GM18502 (cell line): ENCODE measurements at regions not wholly inside any gene's neighbourhood (a gene's known extent, or its start where the extent isn't known, plus 50 kb on each side); places are given as distances from the start of the nearest gene placed in this dataset.
"Not testable (repeated sequence)": the region's sequence is repeated elsewhere in the genome, so short reads cannot be mapped to it uniquely, and the experiment has no call there.

Experiments used
- ATAC-seq: cut with Tn5 transposase; IDR thresholded peaks from one replicate; pipeline ENCODE4 v1.9.1; 2021; ENCODE audit warnings: mild to moderate bottlenecking; ENCODE audit not compliant: unreplicated experiment, poor library complexity

DNA sequence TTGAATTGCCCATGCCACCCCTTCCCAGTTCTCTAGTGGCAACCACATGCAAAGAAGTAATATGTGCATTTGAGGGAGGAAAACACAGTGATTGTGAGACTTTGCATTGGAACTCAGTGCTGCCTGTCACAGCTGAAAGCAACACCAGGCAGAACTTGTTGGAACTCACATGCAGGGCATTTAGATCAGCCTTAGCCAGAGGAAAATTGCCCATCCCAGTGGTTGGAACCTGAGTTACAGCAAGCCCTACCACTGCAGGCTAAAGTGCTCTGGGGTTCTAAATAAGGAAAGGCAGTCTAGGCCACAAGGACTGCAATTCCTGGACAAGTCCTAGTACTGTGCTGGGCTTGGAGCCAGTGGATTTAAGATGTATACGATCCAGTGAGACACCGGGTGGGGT is 245.3 kb upstream of the UFL1 start:
- no peak for ATAC-seq

- no peak for ATAC-seq
Observed at GRCh38 chr6:96276856-96277255, 244.8 kb upstream of the UFL1 start.

- no peak for ATAC-seq
Observed at GRCh38 chr6:96279084-96279483, 242.5 kb upstream of the UFL1 start.

DNA sequence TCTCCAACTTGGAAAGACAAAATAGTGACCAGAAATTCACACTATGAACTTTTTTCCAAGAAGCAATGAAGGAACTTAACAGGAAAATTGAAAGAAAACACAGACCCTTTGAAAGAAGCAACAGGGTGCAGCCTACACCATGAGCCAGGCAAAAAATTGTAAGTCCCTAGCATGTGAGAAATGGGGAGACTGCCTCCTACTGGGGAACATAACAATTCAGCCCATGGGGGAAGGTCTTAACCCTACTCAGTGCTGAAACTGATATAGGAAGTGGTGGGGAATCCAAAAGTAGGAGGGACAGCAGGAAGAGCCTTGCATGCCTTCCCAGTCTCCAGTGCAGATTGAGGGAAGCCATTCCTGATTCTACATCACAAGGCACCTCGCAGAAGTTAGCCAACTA is 235.1 kb upstream of the UFL1 start:
- no peak for ATAC-seq

DNA sequence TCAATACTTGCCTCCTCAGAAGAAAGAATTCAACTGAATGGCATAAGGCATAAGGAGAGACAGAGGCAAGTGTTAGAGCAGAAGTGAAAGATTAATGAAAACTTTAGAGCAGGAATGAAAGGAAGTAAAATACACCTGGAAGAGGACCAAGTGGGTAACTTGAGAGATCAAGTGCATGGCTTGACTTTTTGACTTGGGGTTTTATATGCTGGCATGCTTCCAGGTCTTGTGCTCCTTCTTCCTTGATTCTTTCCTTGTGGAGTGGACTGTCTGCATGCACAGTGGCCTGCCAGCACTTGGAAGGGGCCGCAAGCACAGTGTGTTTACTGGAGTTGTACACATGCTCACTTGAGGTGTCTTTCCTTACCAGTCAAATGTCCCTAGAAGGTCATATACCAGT is 222.1 kb upstream of the UFL1 start:
- no peak for ATAC-seq

DNA sequence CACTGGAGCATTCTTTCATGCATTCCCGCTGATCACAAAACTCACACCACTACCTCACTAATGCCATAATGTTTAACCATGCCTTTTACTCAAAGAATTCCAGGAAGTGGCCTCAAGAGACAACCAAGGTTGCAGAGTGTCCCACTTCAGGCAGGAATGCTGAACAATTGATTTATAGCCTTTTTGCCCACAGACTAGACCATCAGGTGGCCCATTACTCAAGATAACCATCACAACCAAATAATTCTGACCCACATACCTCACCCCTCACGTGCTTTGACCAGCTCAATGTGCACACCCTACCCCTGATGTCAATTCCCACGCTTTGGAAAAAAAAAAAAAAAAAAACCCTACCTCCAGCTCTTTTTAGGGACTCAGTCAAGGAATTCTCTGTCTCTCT is 220.6 kb upstream of the UFL1 start:
- ATAC-seq: no peak

DNA sequence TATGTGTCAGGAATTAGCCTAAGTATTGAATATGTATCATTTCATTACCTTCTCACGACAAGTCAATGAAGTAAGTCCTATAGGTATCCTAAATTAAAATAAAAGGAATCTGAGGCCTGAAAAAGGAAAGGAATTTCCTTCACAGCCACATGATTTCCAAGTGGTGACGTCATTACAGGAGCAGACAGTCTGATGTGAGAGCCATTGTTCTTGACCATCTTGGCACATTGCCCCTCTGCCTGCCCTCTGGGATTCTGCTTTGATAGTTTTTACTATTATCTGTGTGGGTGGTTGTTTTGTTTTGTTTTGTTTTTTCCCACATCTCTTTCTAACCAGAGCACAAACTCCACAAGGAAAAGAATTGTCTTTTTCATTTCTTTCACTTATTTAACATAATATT is 219.8 kb upstream of the UFL1 start:
- ATAC-seq: no peak

DNA sequence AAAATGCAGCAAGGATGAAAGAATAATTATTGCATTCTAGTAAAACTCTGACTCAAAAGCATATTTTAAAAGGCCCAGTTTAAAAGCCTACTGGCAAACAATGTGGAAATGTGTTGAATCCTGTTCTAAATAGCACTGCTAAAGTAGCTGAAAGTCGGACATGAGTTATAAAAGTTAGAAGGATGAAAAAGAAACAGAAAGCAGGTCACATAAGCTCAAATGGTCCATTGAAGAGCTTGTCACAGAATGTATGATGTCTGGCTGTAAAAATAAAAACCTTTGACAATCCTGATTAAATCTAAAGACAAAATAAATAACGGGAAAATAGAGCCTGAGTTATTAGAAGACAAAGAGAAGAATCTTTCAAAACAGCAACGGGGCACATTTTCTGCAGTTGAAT is 218.6 kb upstream of the UFL1 start:
- ATAC-seq: no peak

DNA sequence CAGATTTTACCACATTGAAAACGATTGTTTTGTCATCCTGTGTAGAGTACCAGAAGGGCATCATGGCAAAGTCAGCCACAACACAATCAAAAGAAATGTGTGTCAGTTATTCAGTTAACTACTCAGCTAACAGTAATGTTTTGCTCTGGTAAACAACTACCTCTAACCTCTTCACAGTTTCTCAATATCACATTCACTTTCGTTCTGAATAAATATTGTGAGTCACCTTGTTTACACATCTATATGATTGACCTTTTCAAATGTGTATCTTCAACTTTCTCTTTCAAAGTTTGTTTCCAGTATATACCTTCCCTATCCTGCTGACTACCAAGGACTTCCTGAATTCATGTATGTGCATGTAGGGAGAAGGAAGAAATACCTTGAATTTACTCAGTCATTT is 216.6 kb upstream of the UFL1 start:
- peak; percentile 98 for ATAC-seq

DNA sequence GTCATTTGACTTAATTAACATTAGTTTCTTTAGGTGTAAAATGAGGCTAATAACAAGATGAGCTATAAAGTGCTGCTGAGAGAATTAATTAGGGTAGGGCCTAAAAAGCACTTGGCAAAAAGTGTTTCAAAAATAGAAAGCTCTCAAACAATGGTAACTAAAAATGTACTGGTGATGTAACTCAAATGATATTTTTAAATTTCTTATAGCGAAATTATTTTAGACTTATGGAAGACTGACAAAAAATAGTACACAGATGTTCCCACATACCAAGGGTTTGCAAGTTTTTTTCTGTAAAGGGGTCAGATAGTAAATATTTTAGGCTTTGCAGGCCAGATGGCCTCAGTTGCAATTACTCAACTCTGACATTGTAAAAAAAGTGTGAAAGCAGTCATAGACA is 190.7 kb upstream of the UFL1 start:
- ATAC-seq: no peak

- no peak for ATAC-seq
Observed at GRCh38 chr6:96340164-96340563, 181.4 kb upstream of the UFL1 start.

DNA sequence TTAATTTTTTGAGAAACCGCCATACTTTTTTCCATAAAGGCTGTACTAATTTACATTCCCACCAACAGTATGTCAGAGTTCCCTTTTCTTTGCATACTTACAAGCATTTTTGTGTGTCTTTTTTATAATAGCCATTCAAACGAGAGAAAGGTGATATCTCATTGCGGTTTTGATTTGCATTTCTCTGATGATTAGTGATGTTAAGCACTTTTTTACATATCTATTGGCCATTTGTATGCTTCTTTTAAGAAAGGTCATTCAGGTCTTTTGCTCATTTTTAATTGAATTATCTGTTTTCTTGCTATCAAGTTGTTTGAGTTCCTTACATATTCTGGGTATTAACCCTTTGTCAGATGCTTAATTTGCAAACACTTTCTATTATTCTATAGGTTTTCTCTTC is 176.1 kb upstream of the UFL1 start:
- no peak for ATAC-seq

- no peak for ATAC-seq
Observed at GRCh38 chr6:96381246-96381645, 140.4 kb upstream of the UFL1 start.

GRCh38 chr6:96391776-96392360 is 129.7 kb upstream of the UFL1 start:
- ATAC-seq: peak; percentile 69

DNA sequence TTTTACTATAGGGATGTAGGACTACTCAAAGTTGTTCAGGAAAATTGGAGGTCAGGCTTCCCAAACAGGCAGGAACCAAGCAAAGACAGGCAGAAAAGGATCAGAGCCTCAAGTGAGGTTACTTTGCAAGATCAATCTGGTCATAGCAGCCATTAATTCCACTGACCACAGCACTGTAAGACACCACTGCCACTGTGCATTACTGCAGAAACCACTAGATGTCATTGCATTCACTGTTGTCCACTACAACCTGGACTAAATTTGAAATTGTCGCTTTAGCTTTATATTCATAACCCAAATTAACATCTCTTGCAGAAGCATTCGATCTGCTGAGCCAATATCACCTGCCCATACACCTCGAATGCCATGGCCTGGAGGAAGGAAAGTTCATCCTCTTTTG is 126.9 kb upstream of the UFL1 start:
- ATAC-seq: no peak

GRCh38 chr6:96410467-96410866 is 111.1 kb upstream of the UFL1 start:
- ATAC-seq: no peak

DNA sequence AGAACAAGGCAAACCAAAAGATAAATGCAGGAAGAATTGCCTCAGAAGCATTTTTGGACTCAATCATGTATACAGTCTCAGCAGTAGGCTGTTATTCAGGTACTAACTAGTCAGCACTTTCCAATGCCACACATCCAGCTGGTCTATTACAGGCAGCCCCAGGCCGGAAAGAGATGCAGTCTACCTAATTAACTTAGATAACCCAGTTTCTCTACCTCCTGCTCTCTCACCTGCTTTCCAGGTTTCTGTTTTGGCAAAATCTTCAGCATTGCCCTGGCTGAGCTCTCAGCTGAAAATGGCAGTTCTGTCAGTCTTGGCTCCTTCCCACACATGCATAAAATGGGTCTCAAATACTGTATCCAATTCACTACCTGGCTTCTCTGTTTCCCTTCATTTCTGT is 101.3 kb upstream of the UFL1 start:
- no peak for ATAC-seq

DNA sequence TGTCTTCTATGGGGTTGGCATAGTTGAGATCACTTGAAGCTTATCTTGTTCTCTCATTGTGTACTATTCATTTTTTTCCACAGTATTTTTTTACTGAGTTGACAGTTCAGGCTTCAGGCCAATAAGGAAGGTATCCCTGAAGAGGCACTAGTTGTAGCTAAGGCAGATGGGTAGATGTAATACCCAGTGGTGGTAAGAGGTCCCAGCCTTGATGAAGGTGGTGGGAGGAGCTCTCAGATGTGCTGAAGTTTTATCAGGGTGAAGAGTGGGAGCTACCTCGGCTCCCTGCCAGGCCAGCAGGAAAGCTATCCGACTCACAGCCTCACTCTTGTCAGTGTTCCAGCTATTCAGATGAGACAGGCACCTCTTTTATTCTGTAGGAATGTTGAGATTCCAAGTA is 87.7 kb upstream of the UFL1 start:
- no peak for ATAC-seq

DNA sequence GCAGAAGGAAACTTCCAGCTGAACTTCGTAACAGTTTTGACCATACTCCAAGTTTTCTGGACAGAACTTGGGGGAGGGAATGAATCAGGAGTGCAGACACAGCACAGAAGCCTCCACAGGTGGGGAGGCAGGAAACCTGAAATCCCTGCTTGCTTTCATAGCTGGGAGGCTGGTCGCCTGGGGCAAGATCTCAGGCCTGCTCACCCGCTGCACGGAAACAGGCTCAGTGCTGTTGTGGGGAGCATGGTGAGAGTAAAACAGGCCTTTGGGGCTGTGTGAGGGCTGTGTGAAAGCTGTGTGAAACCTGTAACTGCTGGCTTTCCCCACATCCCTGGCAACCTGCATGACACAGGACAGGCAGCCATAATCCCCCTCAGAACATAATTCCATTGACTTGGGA is 85.2 kb upstream of the UFL1 start:
- ATAC-seq: no peak

- not testable (repeated sequence) for ATAC-seq
Observed at GRCh38 chr6:96437228-96437627, 84.4 kb upstream of the UFL1 start.

DNA sequence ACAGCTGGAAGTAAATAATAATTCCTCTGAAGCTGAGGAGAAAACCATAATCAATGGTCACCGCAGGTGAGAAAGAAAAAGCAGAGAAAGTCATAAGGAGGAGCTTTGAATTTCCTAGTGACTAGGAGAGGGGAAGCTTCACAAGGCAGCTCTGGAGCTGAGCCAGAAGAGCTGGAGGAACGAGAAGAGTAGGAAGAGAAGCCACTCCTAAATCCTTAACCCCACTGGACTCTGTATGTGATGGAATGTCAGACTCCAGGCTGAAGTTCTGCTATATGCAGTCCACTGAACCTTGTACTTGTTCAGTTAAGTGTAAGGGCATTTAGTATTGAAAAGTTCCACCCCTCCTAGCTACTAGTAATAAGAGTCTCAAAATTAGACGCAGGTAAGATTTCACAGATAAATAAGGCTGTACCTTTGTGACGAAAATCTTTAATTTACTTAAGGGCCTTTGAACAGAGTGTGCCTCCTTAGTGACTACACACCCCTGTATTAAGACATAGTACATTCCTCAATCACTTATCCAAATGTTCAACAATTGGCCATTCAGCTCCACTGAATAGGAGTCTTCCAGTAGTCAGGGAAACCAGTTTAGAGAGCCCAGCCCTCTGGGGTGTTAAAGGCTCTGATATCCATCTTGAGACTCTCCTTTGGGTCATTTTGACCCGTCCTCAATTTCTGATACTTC is 71.4 kb upstream of the UFL1 start:
- no peak for ATAC-seq

GRCh38 chr6:96450770-96451130 is 70.9 kb upstream of the UFL1 start:
- no peak for ATAC-seq

- no peak for ATAC-seq
Observed at GRCh38 chr6:96458771-96459170, 62.8 kb upstream of the UFL1 start.
